ENCODE measurements at regions not wholly inside any gene's neighbourhood (a gene's known extent, or its start where the extent isn't known, plus 50 kb on each side); places are given as distances from the start of the nearest gene placed in this dataset.
A peak's percentile ranks its signal among the peaks of the same experiment; 100 is the strongest.
"Not testable (repeated sequence)": the region's sequence is repeated elsewhere in the genome, so short reads cannot be mapped to it uniquely, and the experiment has no call there.

DNA sequence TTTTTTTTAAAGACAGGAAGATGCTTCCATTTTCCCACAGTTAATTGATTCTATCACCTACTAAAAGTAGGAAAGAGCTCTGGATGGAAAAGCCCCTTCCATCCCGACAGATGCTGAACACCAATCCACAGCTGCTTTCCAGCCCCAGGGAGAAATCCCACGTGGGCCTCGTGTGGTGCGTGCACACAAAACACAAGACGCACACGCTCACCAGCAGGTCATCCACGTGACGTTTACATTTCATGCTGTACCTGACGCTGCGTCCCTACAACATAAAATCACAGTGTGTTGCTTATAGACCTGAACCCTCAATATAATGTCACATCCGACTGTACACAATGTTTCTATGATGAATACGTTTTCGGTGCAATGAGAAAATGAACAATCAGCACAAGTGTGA lies 50.2 kb upstream of the DACT2 start:
- DNase-seq = no peak

DNA sequence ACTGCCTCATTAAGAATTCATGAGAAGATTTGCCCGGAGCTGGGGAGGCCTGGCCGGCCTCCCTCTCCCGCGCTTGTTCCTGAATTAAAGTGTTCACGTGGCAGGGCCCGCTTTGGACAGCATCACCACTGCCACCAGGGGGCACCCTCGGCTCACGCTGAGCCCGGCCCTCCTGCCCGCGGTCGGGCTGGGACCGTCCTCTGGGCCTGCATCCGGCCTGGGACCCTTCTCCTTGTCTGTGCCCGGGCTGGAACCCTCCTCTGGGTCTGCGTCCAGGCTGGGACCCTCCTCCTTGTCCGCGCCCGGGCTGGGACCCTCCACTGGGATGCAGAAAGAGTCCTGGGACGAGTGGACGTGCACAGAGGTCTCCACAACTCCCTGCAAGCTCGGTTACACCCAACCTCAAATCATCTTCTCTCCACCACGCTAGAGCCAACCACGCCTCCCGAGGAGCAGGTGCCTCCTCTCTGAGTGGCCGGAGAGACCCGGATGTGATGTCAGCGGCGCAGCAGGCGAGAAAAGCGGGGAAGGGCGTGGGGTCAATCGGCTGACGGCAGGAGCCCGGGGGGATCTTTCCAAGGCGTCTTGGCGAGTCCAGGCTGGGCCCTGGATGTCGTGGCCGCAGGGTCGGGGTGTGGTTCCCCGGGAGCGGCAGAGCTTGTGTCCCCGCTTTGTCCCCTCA lies 50.9 kb upstream of the DACT2 start:
- peak; percentile 85 for DNase-seq

DNA sequence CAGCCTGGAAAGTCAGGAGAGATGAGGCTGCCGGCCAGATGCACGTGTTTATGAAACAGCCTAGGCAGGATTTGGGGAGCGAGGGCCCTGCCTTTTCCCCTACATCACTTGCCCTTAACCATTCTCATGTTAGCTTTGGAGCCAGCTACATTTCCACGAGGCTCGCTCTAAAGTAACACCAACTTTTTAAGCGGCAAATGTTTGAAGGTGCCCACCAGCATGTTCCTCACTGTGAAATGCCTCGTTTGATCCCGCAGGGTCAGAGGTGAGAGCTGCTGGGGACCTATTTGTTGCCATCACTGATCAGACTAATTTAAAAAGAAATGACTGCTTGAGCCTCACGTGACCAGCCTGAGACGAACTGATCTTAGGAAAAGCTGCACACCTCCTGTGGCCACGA lies 51.6 kb upstream of the DACT2 start:
- DNase-seq = no peak

- no peak for DNase-seq
These were observed 52.0 kb upstream of the DACT2 start for GRCh38 chr6:168371618-168371980.

- DNase-seq = no peak
These were observed 52.6 kb upstream of the DACT2 start for GRCh38 chr6:168371981-168372711.

DNA sequence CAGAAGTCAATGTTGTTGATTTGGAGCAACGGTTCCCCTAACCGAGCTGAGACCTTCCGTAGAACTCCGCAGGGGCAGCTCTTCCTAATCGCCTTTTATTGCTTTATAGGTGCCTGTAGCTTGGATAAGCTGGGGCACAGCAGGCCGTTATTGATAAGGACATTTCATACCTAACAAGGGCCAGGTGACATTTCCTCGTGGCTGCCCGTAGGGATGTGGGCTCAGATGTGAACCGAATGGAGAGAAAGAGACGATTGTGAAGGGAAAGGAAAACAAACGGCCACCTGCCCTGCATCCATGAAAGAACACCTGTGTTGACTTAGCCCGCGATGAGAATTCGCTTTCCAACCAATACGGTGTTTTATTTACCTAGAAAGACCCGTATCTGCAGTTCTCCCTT lies 53.3 kb upstream of the DACT2 start:
- DNase-seq = peak; percentile 95

DNA sequence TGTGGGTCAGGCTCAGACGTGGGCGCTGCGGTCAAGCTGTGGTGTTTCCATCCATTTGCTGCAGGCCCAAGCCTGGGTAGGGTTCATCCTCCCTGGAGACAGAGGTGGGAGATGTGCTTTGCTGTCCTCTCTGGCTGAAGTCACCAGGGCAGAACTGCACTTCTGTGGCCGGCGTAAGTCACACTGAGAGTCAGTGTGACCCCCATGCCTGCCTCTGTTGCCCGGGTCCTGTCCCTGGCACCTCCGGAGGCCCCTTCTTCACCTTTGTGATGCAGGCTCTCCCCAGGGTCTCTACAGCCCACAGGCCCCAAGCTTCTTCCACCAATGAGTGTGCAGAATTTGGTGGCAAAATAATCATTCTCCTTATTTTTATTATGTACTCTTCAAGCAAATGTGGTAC lies 53.8 kb upstream of the DACT2 start:
- DNase-seq = peak; percentile 59

- DNase-seq = peak; percentile 63
These were observed 54.5 kb upstream of the DACT2 start for GRCh38 chr6:168374051-168374502.

- no peak for DNase-seq
These were observed 55.0 kb upstream of the DACT2 start for GRCh38 chr6:168374541-168375071.

- peak; percentile 67 for DNase-seq
These were observed 56.5 kb upstream of the DACT2 start for GRCh38 chr6:168376120-168376519.

- peak; percentile 21 for DNase-seq
These were observed 57.4 kb upstream of the DACT2 start for GRCh38 chr6:168376811-168377483.

- DNase-seq = peak; percentile 75
These were observed 57.9 kb upstream of the DACT2 start for GRCh38 chr6:168377484-168377855.

DNA sequence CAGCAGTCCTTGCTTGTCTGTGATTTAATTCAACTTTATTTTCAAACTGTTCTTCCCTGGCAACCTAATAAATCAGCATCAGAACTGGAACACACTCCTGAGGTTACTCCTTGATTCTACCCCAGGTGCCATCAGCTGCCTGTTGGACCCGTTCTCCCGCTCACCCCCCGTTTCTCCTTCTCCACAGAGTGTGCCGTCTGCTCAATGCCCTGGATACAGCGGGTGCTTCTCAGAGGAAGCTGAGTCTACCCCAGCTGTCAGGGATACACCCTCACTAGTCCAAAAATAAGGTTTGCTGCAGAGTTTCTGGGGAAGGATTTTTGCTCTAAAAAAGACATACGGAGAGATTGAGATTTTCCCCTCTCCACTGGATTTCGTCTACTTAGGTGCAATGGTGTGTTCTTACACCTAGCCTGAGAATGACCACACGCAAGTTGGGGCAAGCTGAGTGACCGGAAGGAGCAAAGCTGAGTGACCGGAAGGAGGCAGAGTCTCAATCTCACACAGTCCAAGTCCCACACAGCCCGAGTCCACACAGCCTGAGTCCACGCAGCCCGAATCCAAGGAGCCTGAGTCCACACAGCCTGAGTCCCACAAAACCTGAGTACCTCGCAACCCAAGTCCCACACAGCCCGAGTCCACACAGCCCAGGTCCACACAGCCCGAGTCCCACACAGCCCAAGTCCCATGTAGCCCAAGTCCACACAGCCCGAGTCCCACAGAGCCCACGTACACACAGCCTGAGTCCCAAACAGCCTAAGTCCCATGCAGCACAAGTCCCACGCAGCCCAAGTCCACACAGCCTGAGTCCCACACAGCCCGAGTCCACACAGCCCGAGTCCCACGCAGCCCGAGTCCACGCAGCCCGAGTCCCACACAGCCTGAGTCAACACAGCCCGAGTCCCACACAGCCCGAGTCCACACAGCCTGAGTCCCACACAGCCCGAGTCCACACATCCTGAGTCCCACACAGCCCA lies 58.6 kb upstream of the DACT2 start:
- peak; percentile 59 for DNase-seq

DNA sequence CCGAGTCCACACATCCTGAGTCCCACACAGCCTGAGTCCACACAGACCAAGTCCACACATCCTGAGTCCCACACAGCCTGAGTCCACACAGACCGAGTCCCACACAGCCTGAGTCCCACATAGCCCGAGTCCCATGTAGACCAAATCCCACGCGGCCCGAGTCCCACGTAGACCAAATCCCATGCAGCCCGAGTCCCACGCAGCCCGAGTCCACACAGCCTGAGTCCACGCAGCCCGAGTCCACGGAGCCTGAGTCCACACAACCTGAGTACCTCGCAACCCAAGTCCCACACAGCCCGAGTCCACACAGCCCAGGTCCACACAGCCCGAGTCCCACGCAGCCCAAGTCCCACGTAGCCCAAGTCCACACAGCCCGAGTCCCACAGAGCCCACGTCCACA lies 60.0 kb upstream of the DACT2 start:
- not testable (repeated sequence) for DNase-seq

GRCh38 chr6:168380166-168380955 lies 60.6 kb upstream of the SMOC2 start:
- DNase-seq = not testable (repeated sequence)

GRCh38 chr6:168380956-168381605 lies 59.9 kb upstream of the SMOC2 start:
- DNase-seq = no peak

DNA sequence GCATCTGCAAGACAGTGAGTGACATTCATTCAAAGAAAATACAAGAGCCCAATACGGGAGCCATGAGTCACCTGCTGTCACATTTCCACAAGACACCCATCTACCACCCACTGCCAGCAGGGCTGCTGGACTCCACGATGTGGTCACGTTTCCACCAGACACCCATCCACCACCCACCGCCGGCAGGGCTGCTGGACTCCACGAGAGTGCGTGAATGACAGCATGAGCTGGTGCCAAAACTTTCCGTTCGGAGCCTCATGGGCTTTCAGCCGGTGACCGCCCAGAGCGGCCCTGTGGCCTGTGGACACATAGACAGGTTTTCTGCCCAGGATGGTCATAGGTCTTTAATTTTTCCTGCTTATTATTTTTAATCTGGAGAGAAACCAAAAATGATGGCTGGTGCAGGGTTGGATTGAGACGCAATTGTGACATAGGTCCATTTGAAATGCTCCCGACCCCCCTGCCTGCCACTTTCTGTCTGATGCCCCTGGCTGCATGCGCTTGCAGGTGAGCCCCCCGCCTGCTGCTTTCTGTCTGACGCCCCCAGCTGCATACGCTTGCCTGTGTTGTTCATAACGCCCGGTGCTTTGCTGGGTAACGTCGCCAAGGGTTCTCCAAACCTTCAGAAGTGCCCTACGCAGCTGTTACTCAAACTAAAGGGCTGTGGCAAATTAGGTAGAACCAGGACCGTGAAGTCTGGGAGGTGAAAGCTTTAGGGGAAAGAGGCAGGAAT lies 59.1 kb upstream of the SMOC2 start:
- peak; percentile 48 for DNase-seq

- no peak for DNase-seq
These were observed 57.7 kb upstream of the SMOC2 start for GRCh38 chr6:168383062-168383854.

Measured in NCI-H345 (cell line).